ENCODE measurements at regions not wholly inside any gene's neighbourhood (a gene's known extent, or its start where the extent isn't known, plus 50 kb on each side); places are given as distances from the start of the nearest gene placed in this dataset.

DNA sequence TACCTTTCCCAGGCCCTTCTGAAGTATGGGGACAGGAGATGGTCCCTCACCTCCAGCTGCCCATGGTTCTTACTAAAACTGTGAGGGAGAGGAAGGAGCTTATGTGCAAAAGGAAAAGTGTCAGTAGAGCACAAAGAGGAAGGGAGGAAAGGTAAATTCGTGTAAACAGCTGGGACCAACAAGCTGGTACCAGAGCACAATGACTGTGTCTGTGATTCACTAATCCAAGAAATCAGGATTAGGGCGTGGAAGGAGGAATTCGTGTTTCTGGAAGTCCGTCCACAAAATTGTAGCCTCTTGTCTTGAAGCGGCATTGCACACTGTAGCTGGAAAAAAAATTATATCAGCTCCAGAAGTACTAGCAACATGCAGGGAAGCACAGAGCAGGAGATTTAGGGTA, 129.0 kb upstream of the RREB1 start:
- TF ChIP-seq, protein P1, sequence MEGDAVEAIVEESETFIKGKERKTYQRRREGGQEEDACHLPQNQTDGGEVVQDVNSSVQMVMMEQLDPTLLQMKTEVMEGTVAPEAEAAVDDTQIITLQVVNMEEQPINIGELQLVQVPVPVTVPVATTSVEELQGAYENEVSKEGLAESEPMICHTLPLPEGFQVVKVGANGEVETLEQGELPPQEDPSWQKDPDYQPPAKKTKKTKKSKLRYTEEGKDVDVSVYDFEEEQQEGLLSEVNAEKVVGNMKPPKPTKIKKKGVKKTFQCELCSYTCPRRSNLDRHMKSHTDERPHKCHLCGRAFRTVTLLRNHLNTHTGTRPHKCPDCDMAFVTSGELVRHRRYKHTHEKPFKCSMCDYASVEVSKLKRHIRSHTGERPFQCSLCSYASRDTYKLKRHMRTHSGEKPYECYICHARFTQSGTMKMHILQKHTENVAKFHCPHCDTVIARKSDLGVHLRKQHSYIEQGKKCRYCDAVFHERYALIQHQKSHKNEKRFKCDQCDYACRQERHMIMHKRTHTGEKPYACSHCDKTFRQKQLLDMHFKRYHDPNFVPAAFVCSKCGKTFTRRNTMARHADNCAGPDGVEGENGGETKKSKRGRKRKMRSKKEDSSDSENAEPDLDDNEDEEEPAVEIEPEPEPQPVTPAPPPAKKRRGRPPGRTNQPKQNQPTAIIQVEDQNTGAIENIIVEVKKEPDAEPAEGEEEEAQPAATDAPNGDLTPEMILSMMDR (IDR thresholded peaks at IDR 0.05): no peak
- no peak for TF ChIP-seq POLR2A (IDR thresholded peaks at IDR 0.05)

All from uterus (tissue), 2 donors.